IMR-90 (cell line): ENCODE measurements at regions not wholly inside any gene's neighbourhood (a gene's known extent, or its start where the extent isn't known, plus 50 kb on each side); places are given as distances from the start of the nearest gene placed in this dataset.
A peak's percentile ranks its signal among the peaks of the same experiment; 100 is the strongest.

Experiments
- ATAC-seq: fragments of 200-7000 bp; cut with Tn5 transposase; 2 replicates; pipeline ENCODE4 v1.9.1; 2020; ENCODE audit warnings: low read depth, mild to moderate bottlenecking, moderate library complexity
- BruUV-seq: library from RNA; stranded (reverse); fragments of 400-500 nt; replicated peaks from 2 replicates; lab custom pipeline; 2021; lab: Mats Ljungman, UMichigan
- CTCF ChIA-PET: fragments of 300-600 bp; formaldehyde crosslinking; extraction: SDS; loops from one replicate; lab custom pipeline; 2021; ENCODE audit warnings: antibody characterized with exemption; lab: Yijun Ruan, JAX
- POLR2A ChIA-PET: fragments of 300-600 bp; sonication (Branson Sonifier 250); formaldehyde crosslinking; loops from one replicate; lab custom pipeline; 2022; ENCODE audit warnings: antibody characterized with exemption; ENCODE audit not compliant: unreplicated experiment; lab: Charles Lee
- DNase-seq: peaks from one replicate; pipeline ENCODE4 v3.0.0; 2013
- H2AFZ ChIP-seq: replicated peaks from 2 replicates; pipeline ENCODE3; 2013; ENCODE audit warnings: low read length, mild to moderate bottlenecking; ENCODE audit not compliant: poor library complexity
- H2AK5ac ChIP-seq: 2 replicates; pipeline ENCODE4 v1.6.1; 2013; ENCODE audit warnings: low read depth, low read length, inconsistent platforms
- H2AK9ac ChIP-seq: replicated peaks from 2 replicates; pipeline ENCODE3; 2013; ENCODE audit warnings: mild to moderate bottlenecking, low read depth, low read length, moderate library complexity; ENCODE audit not compliant: poor library complexity
- H2BK120ac ChIP-seq: 2 replicates; pipeline ENCODE4 v1.6.1; 2013; ENCODE audit warnings: low read depth, low read length, inconsistent platforms
- H2BK15ac ChIP-seq: 3 replicates; pipeline ENCODE4 v1.6.1; 2013; ENCODE audit warnings: low read depth, low read length, inconsistent platforms
- H2BK20ac ChIP-seq: 2 replicates; pipeline ENCODE4 v1.6.1; 2013; ENCODE audit warnings: low read depth, mild to moderate bottlenecking, inconsistent platforms, low read length, moderate library complexity
- H2BK5ac ChIP-seq: 2 replicates; pipeline ENCODE4 v1.6.1; 2013; ENCODE audit warnings: mild to moderate bottlenecking, low read depth, low read length, inconsistent platforms; ENCODE audit not compliant: poor library complexity, severe bottlenecking
- H3K14ac ChIP-seq: replicated peaks from 2 replicates; pipeline ENCODE4 v1.6.1; 2013; ENCODE audit warnings: low read depth, low read length, inconsistent platforms
- H3K18ac ChIP-seq: 2 replicates; pipeline ENCODE4 v1.6.1; 2013; ENCODE audit warnings: low read depth, low read length, control low read depth
- H3K23ac ChIP-seq: 2 replicates; pipeline ENCODE4 v1.6.1; 2013; ENCODE audit warnings: low read depth, low read length, inconsistent platforms
- H3K27ac ChIP-seq: 2 replicates; pipeline ENCODE4 v1.5.1; 2013; ENCODE audit warnings: mild to moderate bottlenecking, control low read depth, low read length; ENCODE audit not compliant: insufficient read depth
- H3K27me3 ChIP-seq: 2 replicates; pipeline ENCODE4 v1.6.1; 2013; ENCODE audit warnings: low read length; ENCODE audit not compliant: control insufficient read depth, insufficient read depth
- H3K36me3 ChIP-seq: 2 replicates; pipeline ENCODE4 v1.6.1; 2013; ENCODE audit warnings: low read length, mixed read lengths; ENCODE audit not compliant: control insufficient read depth, insufficient read depth
- H3K4ac ChIP-seq: 2 replicates; pipeline ENCODE4 v1.6.1; 2013; ENCODE audit warnings: low read depth, low read length, inconsistent platforms
- H3K4me1 ChIP-seq: 2 replicates; pipeline ENCODE4 v1.6.1; 2013; ENCODE audit warnings: low read length, mixed read lengths; ENCODE audit not compliant: control insufficient read depth, insufficient read depth
- H3K4me2 ChIP-seq: 2 replicates; pipeline ENCODE4 v1.6.1; 2013; ENCODE audit warnings: low read depth, mild to moderate bottlenecking, control low read depth, low read length, moderate library complexity
- H3K4me3 ChIP-seq: 2 replicates; pipeline ENCODE4 v1.5.1; 2013; ENCODE audit warnings: low read depth, mild to moderate bottlenecking, control low read depth, low read length, moderate library complexity; ENCODE audit not compliant: insufficient read depth
- H3K56ac ChIP-seq: 2 replicates; pipeline ENCODE4 v1.6.1; 2013; ENCODE audit warnings: low read length, inconsistent platforms; ENCODE audit not compliant: insufficient read depth; ENCODE audit errors: extremely low read depth
- H3K79me1 ChIP-seq, 2 experiments: 2 replicates each; pipeline ENCODE4 v1.6.1; 2013; ENCODE audit warnings: low read length in 2 of 2, inconsistent platforms in 1 of 2, low read depth in 1 of 2
- H3K9ac ChIP-seq: 2 replicates; pipeline ENCODE4 v1.6.1; 2013; ENCODE audit warnings: low read depth, low read length, control low read depth
- H3K9me1 ChIP-seq: 2 replicates; pipeline ENCODE4 v1.6.1; 2013; ENCODE audit warnings: low read length, inconsistent platforms; ENCODE audit not compliant: insufficient read depth
- H3K9me3 ChIP-seq: 2 replicates; pipeline ENCODE4 v1.6.1; 2013; ENCODE audit warnings: low read length; ENCODE audit not compliant: control insufficient read depth, insufficient read depth
- H4K20me1 ChIP-seq: 2 replicates; pipeline ENCODE4 v1.6.1; 2013; ENCODE audit warnings: low read length, inconsistent platforms; ENCODE audit not compliant: insufficient read depth
- H4K5ac ChIP-seq: 2 replicates; pipeline ENCODE4 v1.6.1; 2013; ENCODE audit warnings: mild to moderate bottlenecking, low read depth, low read length, control low read depth
- H4K8ac ChIP-seq, 2 experiments: 2 replicates each; pipeline ENCODE4 v1.6.1; 2013; ENCODE audit warnings: low read depth in 2 of 2, low read length in 2 of 2, control low read depth in 1 of 2, inconsistent platforms in 1 of 2
- H4K91ac ChIP-seq: 2 replicates; pipeline ENCODE4 v1.6.1; 2013; ENCODE audit warnings: low read depth, low read length, inconsistent platforms; ENCODE audit not compliant: insufficient read depth
- CEBPB ChIP-seq: IDR thresholded peaks from 2 replicates; pipeline ENCODE4 v1.6.1; 2012; ENCODE audit warnings: low read depth, low read length, improper control_type of control experiment
- CHD1 ChIP-seq: IDR thresholded peaks from 2 replicates; pipeline ENCODE4 v1.6.1; 2012; ENCODE audit warnings: low read depth, low read length, improper control_type of control experiment
- MAFK ChIP-seq: IDR thresholded peaks from 2 replicates; pipeline ENCODE4 v1.6.1; 2012; ENCODE audit warnings: low read depth, low read length, improper control_type of control experiment
- WGBS, 2 experiments: methylation state at CpG; one replicate each; pipeline versions ENCODE4 v1.1.5 to v1.1.7; 2013; ENCODE audit warnings: missing lambda C conversion rate in 2 of 2; ENCODE audit not compliant: insufficient read length in 1 of 2; ENCODE audit errors: extremely low coverage in 2 of 2; 5-methylcytosine and 5-hydroxymethylcytosine counted together
- dilution Hi-C: fragments of 300-500 bp; cut with HindIII; formaldehyde crosslinking; loops from one replicate; pipeline ENCODE4 v1.14.3; 2018; ENCODE audit warnings: low sequenced_read_pairs; ENCODE audit not compliant: unreplicated experiment
- in situ Hi-C: fragments of 300-500 bp; cut with MboI; formaldehyde crosslinking; loops from 3 replicates; pipeline ENCODE4 v1.14.3; 2019; ENCODE audit warnings: low sequenced_read_pairs, inconsistent platforms, mixed read lengths
- intact Hi-C: fragments of 100-400 bp; cut with micrococcal nuclease; formaldehyde crosslinking; loops from 2 replicates; pipeline ENCODE4 v1.10.0; 2022

DNA sequence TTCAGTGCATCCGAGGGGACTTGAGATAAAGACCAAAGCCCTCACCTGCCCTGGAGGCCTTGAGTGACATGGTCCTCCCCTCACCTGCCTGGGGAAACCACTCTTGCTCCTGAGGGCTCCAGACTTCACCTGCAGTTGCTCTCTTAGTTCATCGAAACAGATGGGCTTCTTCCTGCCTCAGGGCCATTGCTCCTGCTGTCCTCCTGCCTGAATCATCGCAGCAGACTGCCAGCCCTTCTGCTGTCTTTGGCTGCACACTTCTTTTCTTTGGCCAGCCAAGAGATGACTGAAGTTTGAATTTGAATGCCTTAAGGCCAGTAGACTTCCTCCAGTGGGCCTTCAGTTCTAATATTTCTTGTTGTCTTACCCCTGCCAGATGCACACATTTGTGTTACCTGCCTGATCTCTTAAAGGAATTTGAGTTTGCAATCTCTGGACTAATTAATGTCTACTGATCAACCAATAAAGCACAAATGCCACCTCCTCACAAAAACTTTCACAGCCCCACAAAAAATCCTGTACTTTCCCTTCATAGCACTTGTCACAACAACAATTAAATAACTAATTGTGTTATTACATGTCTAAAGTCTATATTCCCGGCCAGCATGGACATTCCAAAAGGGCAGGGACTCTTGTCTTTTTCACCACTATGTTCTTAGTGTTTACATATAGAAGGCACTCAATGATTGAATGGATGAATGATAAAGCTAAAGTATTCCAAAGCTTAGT lies 56.7 kb upstream of the SGK1 start (continued):
- no peak for TF ChIP-seq MAFK

- peak overlapping the region; percentile 87; the same call in 2 of the 3 replicates for H2BK15ac ChIP-seq
- H2AFZ ChIP-seq = no peak overlapping the region
- peak overlapping the region; percentile 85 for H2BK20ac ChIP-seq
- ChIA-PET CTCF (interaction anchor here (0.9 to 1.1 kb wide), 2 partner anchors 18 to 196 kb away, joined by 3 read pairs; no protein-coding TSS in a partner anchor), POLR2A (interaction anchor here (0.6 kb wide), 1 partner anchor 198 kb away, joined by 3 read pairs; no protein-coding TSS in a partner anchor)
- H3K23ac ChIP-seq = no peak overlapping the region
- no peaks in the 10 kb centered on the region for H3K36me3 ChIP-seq
- intact Hi-C loops (no loop called here), in situ Hi-C loops (no loop called here), dilution Hi-C loops (no loop called here)
- no peak overlapping the region for H3K4me2 ChIP-seq
- peaks cover 4% of the 10 kb centered on the region; the same call in 1 of the 2 replicates for H3K9me1 ChIP-seq
- no peaks in the 10 kb centered on the region for H3K27me3 ChIP-seq
- TF ChIP-seq CHD1 = no peak
- peak; percentile 63 for TF ChIP-seq CEBPB
- no peak overlapping the region for H3K4me3 ChIP-seq
- no peaks in the 10 kb centered on the region for H3K9me3 ChIP-seq
- peaks cover 9% of the 10 kb centered on the region for H3K4me1 ChIP-seq
- H4K20me1 ChIP-seq = no peaks in the 10 kb centered on the region
- no CpG with 5 or more reads among the region's 5 CpGs for WGBS, 2 experiments
- H3K4ac ChIP-seq = peak overlapping the region; percentile 75; the same call in 1 of the 2 replicates
- no peak overlapping the region for H3K56ac ChIP-seq
- peak overlapping the region; percentile 48 to 74 for H4K8ac ChIP-seq
- peak overlapping the region; percentile 94 for H3K18ac ChIP-seq
- H2AK5ac ChIP-seq = peak overlapping the region; percentile 58
- peak overlapping the region; percentile 91 for H2BK120ac ChIP-seq
- peak overlapping the region; percentile 93 for H4K5ac ChIP-seq
- H2BK5ac ChIP-seq = peak overlapping the region; percentile 81
- peak overlapping the region; percentile 78 for H4K91ac ChIP-seq
- BruUV-seq = no TSS peak
- H3K27ac ChIP-seq = peak overlapping the region; percentile 85; the same call in 1 of the 2 replicates
- peak overlapping the region; percentile 71; the same call in 1 of the 2 replicates for H3K14ac ChIP-seq
- H3K79me1 ChIP-seq = no peaks in the 10 kb centered on the region
- H2AK9ac ChIP-seq = no peak overlapping the region
- no peak overlapping the region for H3K9ac ChIP-seq
- DNase-seq (no peak), ATAC-seq (no peak)
Measured at GRCh38 chr6:134373993-134374392, 56.1 kb upstream of the SGK1 start.
